ENCODE measurements at regions not wholly inside any gene's neighbourhood (a gene's known extent, or its start where the extent isn't known, plus 50 kb on each side); places are given as distances from the start of the nearest gene placed in this dataset.

- H3K4me2 ChIP-seq = no peak overlapping the region
- H3K79me2 ChIP-seq = no peaks in the 10 kb centered on the region
- H3K4me1 ChIP-seq (ENCODE audit: insufficient read depth) = no peaks in the 10 kb centered on the region
- H3K4me3 ChIP-seq = no peak overlapping the region
- WGBS (ENCODE audit: low lambda C conversion rate, missing lambda C conversion rate) = 87% methylated on average over 2 of the region's 2 CpGs
- H3K9me3 ChIP-seq (ENCODE audit: low read depth) = no peaks in the 10 kb centered on the region
- no peaks in the 10 kb centered on the region for H4K20me1 ChIP-seq (ENCODE audit: insufficient read depth, poor library complexity, severe bottlenecking)
- DNase-seq (ENCODE audit: low spot score) = no peak
- H3K27me3 ChIP-seq = no peaks in the 10 kb centered on the region
- H3K36me3 ChIP-seq (replicated peaks; ENCODE audit: insufficient read depth, low read depth) = no peaks in the 10 kb centered on the region
- H2AFZ ChIP-seq = no peak overlapping the region
- no peak overlapping the region for H3K27ac ChIP-seq
- TF ChIP-seq EZH2 (IDR thresholded peaks at IDR 0.05; ENCODE audit: borderline replicate concordance) (no peak), EZH2phosphoT487 (IDR thresholded peaks at IDR 0.05; ENCODE audit: low read depth, severe bottlenecking, unreplicated experiment) (no peak)
- TF ChIP-seq, protein P1, sequence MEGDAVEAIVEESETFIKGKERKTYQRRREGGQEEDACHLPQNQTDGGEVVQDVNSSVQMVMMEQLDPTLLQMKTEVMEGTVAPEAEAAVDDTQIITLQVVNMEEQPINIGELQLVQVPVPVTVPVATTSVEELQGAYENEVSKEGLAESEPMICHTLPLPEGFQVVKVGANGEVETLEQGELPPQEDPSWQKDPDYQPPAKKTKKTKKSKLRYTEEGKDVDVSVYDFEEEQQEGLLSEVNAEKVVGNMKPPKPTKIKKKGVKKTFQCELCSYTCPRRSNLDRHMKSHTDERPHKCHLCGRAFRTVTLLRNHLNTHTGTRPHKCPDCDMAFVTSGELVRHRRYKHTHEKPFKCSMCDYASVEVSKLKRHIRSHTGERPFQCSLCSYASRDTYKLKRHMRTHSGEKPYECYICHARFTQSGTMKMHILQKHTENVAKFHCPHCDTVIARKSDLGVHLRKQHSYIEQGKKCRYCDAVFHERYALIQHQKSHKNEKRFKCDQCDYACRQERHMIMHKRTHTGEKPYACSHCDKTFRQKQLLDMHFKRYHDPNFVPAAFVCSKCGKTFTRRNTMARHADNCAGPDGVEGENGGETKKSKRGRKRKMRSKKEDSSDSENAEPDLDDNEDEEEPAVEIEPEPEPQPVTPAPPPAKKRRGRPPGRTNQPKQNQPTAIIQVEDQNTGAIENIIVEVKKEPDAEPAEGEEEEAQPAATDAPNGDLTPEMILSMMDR (IDR thresholded peaks at IDR 0.05; ENCODE audit: poor library complexity) = no peak
- no peaks in the 10 kb centered on the region for H3K9me2 ChIP-seq (replicated peaks; ENCODE audit: insufficient read depth)
Measured at GRCh38 chr12:85657836-85658630, 178.2 kb downstream of the RASSF9 start.

DNA sequence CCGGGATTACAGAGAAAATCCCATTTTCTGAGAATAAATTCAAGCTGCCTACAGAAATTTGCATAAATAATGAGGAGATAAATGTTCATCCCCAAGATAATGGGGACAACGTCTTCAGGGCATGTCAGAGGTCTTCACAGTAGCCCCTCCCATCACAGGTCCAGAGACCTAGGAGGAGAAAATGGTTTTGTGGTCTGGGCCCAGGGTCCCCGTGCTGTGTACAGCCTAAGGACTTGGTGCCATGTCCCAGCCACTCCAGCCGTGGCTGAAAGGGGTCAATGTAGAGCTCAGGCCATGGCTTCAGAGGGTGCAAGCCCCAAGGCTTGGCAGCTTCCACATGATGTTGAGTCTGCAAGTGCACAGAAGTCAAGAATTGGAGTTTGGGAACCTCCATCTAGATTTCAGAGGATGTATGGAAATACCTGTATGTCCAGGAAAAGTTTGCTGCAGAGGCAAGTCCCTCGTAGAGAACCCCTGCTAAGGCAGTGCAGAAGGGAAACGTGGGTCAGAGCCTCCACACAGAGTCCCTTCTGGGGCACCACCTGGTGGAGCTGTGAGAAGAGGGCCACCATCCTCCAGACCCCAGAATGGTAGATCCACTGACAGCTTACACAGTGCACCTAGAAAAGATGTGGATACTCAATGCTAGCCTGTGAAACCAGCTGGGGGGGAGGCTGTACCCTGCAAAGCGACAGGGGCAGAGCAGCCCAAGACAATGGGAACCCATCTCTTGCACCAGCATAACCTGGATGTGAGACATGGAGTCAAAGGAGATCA lies 176.3 kb downstream of the RASSF9 start:
- H3K79me2 ChIP-seq = no peaks in the 10 kb centered on the region
- 63% methylated on average over 7 of the region's 7 CpGs for WGBS (ENCODE audit: low lambda C conversion rate, missing lambda C conversion rate)
- no peak for TF ChIP-seq EZH2 (IDR thresholded peaks at IDR 0.05; ENCODE audit: borderline replicate concordance)
- no peak for TF ChIP-seq EZH2phosphoT487 (IDR thresholded peaks at IDR 0.05; ENCODE audit: low read depth, severe bottlenecking, unreplicated experiment)
- TF ChIP-seq, protein P1 (IDR thresholded peaks at IDR 0.05; ENCODE audit: poor library complexity) = no peak
- no peak overlapping the region for H2AFZ ChIP-seq
- H3K9me2 ChIP-seq (replicated peaks; ENCODE audit: insufficient read depth) = no peaks in the 10 kb centered on the region
- no peak overlapping the region for H3K4me2 ChIP-seq
- H3K27ac ChIP-seq = no peak overlapping the region
- H3K27me3 ChIP-seq = no peaks in the 10 kb centered on the region
- H3K4me3 ChIP-seq = no peak overlapping the region
- DNase-seq (ENCODE audit: low spot score) = no peak
- no peaks in the 10 kb centered on the region for H3K36me3 ChIP-seq (replicated peaks; ENCODE audit: insufficient read depth, low read depth)
- no peaks in the 10 kb centered on the region for H4K20me1 ChIP-seq (ENCODE audit: insufficient read depth, poor library complexity, severe bottlenecking)
- H3K4me1 ChIP-seq (ENCODE audit: insufficient read depth) = no peaks in the 10 kb centered on the region
- no peaks in the 10 kb centered on the region for H3K9me3 ChIP-seq (ENCODE audit: low read depth)

- H3K4me3 ChIP-seq = no peak overlapping the region
- TF ChIP-seq, protein P1 (IDR thresholded peaks at IDR 0.05; ENCODE audit: poor library complexity) = no peak
- TF ChIP-seq EZH2phosphoT487 (IDR thresholded peaks at IDR 0.05; ENCODE audit: low read depth, severe bottlenecking, unreplicated experiment) (no peak), EZH2 (IDR thresholded peaks at IDR 0.05; ENCODE audit: borderline replicate concordance) (no peak)
- no peaks in the 10 kb centered on the region for H3K9me2 ChIP-seq (replicated peaks; ENCODE audit: insufficient read depth)
- no peaks in the 10 kb centered on the region for H3K27me3 ChIP-seq
- no peaks in the 10 kb centered on the region for H3K9me3 ChIP-seq (ENCODE audit: low read depth)
- no peak overlapping the region for H3K27ac ChIP-seq
- no peaks in the 10 kb centered on the region for H3K4me1 ChIP-seq (ENCODE audit: insufficient read depth)
- H3K79me2 ChIP-seq = no peaks in the 10 kb centered on the region
- no peak overlapping the region for H2AFZ ChIP-seq
- DNase-seq (ENCODE audit: low spot score) = no peak
- no peaks in the 10 kb centered on the region for H4K20me1 ChIP-seq (ENCODE audit: insufficient read depth, poor library complexity, severe bottlenecking)
- H3K36me3 ChIP-seq (replicated peaks; ENCODE audit: insufficient read depth, low read depth) = no peaks in the 10 kb centered on the region
- no peak overlapping the region for H3K4me2 ChIP-seq
- 94% methylated on average over 4 of the region's 4 CpGs for whole genome bisulfite sequencing (ENCODE audit: low lambda C conversion rate, missing lambda C conversion rate)
Measured at GRCh38 chr12:85661461-85662206, 174.6 kb downstream of the RASSF9 start.
